GM18505 (cell line): ENCODE measurements at regions not wholly inside any gene's neighbourhood (a gene's known extent, or its start where the extent isn't known, plus 50 kb on each side); places are given as distances from the start of the nearest gene placed in this dataset.

Source experiments
- ATAC-seq: cut with Tn5 transposase; IDR thresholded peaks from one replicate; pipeline ENCODE4 v1.9.1; 2021; ENCODE audit not compliant: unreplicated experiment
- POLR2A ChIP-seq: IDR thresholded peaks from 4 replicates; pipeline ENCODE4 v1.6.1; 2011; ENCODE audit warnings: borderline replicate concordance; ENCODE audit not compliant: insufficient read depth, insufficient read length; ENCODE audit errors: extremely low read depth

DNA sequence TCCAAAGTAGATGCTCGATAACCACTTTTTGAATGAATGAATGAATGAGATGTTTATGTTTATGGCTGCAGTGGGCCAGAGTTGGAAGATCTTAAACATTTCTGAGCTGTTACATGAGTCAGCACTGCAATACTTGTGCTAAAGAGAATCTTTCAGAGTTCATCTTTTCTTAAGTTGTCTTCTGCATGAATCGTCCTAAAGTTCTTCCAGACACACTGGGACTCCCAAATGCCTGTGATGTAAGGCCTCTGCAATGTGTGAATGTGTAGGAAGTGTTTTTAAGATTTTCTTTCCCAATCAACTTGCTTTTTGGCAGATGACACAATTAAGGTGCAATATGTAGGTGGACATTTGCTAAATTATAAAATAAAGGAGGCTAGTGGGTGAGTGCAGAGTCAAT, 50.3 kb upstream of the TRIM9 start:
- TF ChIP-seq POLR2A = no peak
- no peak for ATAC-seq

DNA sequence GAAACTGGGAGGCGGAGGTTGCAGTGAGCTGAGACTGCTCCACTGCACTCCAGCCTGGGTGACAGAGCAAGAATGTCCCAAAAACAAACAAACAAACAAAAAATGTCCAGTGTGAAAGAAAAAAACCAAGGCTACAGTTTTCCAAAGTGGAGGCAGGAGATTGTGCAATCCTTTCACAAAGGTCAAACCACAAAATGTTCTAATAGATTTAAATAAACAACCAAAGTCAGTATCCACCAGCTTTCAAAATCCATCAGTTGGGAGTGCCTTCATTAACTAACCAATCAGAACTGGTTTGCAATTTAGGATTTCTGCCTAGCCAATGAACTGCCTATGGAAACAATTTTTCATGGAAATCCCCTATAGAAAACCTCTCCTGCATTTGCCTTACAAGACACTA, 52.3 kb upstream of the TRIM9 start:
- ATAC-seq = no peak
- no peak for TF ChIP-seq POLR2A

DNA sequence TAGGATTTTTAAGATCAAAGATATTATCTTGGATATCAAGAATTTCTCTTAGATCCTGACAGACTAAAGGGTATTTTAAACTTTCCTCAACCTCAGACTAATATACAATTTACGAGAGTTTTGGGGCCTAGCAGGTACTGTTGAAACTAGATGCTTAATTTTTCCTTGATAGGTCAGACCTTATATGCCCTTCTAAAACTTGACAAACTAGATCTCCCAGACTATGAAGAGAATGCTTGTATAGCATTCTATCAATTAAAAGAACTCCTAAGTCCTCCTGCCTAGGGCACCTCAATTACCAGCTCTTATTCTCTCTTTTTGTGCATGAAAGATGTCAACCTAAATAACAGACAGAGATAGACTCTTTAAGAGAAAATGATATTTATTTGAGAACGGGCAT, 60.4 kb upstream of the TRIM9 start:
- no peak for ATAC-seq
- TF ChIP-seq POLR2A = no peak

DNA sequence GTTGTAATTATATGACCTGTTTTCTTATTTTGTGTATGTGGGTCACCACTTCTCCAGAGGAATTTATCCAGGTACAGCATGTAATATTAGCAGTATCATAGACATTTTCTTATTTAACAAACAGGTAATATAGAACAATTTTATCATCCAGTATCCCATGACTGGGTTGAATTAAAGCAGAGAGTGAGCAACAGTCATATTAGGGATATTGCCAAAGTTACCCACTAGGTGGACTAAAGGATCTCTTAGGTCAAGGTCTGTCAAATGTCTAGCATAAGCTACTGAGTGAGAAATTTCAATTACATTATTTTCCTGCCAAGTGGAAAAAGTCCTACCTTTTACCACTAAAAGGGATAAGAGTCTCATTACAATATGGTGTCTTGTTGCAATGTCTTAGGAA, 62.1 kb upstream of the TRIM9 start:
- ATAC-seq = no peak
- no peak for TF ChIP-seq POLR2A

DNA sequence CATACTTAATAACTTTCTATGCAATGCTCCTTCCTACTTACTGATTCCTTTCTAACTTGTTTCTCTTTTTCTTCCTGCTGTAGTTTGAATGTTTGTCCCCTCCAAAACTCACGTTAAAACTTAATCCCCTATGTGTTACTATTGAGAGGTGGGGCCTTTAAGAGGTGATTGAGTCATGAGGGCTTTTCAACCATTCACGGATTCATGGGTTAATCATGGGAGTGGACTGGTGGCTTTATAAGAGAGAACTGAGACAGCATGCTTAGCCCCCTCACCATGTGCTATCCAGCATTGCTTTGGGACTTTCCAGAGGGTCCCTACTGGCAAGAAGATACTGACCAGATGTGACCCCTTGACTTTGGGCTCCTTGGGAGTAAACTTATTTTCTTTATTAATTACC, 66.0 kb upstream of the TRIM9 start:
- ATAC-seq = no peak
- TF ChIP-seq POLR2A = no peak

DNA sequence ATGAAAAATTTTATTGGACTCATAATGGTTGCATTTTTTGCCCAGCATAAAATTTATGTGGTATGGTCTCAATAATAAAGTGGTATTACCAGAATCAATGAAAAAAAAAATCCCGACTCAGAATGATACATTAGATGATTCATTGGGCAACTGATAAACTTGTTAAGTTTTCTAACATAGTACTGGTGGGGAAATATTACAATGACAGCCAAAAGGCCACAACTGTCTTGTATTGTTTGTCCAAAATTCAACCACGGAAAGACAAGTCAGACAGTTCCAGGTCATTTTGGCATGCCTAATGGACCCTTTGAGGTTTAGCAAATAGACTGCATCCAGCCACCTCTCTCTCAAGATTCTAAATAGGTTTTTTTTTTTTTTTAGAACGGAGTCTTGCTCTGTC, 70.5 kb upstream of the TRIM9 start:
- ATAC-seq = no peak
- no peak for TF ChIP-seq POLR2A

DNA sequence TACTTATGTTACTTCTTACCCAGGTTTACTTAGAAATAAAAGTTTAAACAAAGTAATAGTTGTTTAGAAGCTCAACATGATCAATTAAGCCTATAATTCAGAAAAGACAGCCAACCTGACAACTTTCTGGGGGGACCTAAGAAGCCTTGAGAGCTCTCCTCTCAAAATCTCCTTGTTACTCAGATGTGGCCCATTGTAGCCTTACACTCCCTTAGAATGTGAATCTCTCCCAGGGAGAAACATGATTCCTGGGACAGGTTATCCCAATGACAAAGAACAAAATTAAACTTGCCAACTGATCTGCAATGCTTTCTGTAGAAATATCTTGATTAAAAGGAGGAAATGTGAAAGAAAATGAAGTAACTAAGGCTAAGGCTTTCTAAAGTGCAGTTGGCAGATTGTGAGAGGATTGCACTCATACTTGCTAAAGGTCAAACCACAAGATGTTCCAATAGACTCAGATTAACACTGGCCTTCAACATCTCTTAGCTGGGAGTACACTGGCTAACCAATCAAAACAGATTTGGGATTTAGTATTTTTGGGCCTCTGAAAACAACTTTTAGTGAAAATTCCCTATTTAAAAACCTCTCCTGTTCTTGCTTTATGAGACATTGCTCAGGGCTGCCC, 72.3 kb upstream of the TMX1 start:
- TF ChIP-seq POLR2A = no peak
- peak; percentile 62 for ATAC-seq

DNA sequence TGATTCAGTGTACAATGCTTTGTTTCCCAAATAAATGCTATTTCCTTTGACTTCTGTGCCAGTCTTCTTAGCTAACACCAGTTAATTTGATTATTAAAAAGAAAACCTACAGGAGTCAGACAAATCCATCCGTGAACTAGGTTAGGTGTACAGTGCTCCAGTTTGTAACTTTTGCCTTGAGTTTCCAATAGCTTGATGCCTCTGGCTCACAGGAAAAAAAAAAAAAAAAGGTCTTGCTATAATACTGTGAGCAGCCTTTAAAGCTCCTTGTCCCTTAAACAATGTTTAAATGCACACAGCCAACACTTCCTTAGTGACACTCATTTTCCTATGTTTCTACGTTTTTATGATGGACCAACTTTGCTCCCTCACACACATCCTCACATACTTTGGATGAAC, 71.8 kb upstream of the TMX1 start:
- no peak for ATAC-seq
- TF ChIP-seq POLR2A = no peak

DNA sequence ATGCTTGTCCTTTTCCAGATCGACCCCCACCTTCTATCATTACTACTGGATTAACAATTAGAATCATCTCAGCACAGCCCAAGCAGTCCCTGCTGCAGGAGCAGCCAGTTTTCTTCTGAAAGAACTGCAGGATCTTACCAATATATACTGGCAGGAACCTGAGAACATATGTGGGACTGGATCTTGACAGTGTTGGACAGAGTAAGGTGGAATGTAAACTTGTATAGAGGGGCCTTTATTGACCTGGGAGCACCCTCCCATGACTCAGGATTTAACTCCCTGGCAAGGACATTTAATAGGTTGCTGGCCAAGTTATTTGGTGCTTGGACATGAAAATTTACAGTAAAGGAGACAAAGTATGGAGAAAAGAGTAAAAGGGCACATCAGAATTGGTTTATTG, 66.2 kb upstream of the TMX1 start:
- TF ChIP-seq POLR2A = no peak
- ATAC-seq = no peak

DNA sequence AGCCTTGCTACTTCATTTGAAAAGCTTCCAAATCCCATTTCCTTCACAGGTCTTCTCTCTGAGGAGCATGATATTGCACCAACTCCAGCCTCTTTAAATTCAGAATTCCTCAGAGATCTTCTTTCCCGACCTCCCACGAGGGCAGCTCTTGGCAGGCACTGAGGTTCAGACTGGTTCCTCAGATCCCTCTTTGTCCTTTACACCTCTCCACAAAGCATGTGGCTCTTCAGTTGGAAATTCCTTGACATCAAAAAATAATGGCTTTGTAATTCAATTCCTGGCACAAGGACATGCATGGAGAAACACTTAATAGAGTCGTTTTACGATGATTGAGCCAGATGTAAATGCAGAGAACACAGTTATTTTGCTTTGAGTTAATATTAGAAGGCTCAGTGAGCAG, 63.2 kb upstream of the TMX1 start:
- ATAC-seq = no peak
- TF ChIP-seq POLR2A = no peak

DNA sequence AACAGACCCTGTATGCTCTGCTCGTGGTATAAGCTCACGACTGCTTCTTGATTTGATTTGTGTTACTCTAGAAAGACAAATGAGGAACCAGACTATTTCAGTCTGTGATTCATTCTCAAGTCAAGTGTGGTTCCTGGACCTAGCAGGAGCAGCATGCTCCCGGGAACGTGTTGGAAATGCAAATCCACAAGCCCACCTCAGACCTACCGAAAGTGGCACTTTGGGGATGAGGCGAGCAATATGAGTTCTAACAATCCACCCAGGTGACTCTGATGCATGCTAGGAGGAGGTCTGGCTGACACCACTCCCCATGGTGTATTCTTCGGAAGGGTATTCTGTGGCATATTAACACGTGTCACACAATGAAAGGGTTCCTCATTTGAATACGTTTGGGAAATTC, 59.5 kb upstream of the TMX1 start:
- ATAC-seq = peak; percentile 82
- TF ChIP-seq POLR2A = no peak

DNA sequence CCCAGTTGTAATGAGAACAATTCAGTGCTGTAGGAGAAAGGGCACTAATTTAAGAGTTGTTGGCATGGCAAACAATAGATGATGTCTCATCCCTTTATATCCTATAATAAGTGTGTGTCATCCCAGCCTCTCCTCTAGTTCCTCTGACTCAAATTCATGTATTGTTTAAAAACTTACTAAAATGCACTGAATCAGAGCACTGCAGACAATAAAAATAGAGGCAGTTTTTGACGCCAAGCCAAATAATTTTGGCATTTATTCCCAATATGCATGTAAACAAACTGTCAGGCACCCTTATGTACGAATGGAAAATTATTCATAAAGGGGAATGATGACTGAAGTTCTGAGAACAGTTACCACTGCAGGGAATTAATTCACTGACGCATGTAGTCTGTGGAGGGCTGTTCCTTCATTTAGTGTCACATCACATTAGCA, 57.9 kb upstream of the TMX1 start:
- no peak for TF ChIP-seq POLR2A
- no peak for ATAC-seq

DNA sequence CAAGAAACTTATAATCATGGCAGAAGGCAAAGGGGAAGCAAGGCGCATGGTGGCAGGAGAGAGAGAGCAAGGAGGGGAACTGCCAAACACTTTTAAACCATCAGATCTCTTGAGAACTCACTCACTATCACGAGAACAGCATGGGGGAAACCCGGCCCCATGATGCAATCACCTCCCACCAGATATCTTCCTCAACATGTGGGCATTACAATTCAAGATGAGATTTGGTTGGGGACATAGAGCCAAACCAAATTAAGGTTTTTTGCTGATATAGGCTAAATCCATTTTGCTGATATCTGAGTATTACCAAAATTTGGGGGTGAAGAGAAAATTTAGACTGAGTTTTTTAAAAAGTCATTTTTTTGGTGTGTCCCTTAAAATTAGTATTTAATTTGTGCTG, 54.9 kb upstream of the TMX1 start:
- TF ChIP-seq POLR2A = no peak
- no peak for ATAC-seq

DNA sequence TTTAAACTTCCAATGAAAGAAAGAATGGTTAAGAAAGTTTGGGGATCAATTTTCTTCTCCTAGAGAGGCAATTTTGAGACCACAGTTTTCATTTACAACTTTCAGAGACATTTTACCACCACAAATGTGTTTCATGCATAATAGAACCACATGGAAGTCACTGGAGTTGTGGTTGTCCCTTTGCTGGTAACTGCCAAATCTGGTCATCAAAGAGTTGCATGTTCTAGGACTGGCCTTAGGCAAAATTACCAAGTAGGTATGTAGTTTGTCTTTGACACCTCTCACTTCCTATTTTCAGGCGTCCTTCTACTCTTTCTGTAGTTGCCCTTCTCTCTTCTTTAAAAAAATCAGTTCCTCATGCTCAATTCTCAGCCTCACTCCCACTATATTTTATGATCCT, 54.3 kb upstream of the TMX1 start:
- TF ChIP-seq POLR2A = no peak
- no peak for ATAC-seq

DNA sequence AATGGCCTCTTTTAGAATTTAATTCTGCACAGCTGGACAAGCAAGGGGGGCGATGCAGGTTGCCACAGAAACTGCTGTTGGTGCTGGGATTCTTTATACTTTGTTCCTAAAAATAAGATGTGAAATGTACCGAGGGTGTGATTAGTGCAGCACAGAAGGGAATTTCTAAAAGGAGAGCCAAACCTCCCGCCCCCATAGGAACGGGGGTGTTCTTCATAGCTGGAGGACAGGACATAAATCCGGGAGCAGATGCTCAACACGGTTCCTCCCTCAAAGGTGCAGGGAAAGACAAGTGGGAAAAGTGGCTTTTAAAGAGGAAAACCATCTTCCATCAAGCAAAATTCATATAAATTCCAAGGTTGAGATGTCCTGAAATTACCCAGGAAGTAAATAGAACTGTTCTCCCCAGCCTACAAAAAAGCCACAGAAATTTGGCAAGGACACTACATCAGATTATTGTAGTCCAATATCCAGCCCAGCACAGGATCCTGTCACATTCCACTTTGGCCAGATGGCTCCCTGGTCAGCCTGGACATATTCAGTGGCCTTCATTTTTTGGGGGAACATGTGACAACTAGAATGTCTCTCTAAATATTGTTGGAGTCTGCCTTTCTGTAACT, 51.4 kb upstream of the TMX1 start:
- no peak for TF ChIP-seq POLR2A
- no peak for ATAC-seq
